ENCODE measurements at regions not wholly inside any gene's neighbourhood (a gene's known extent, or its start where the extent isn't known, plus 50 kb on each side); places are given as distances from the start of the nearest gene placed in this dataset.

- TF ChIP-seq CTCF (IDR thresholded peaks at IDR 0.05; ENCODE audit: insufficient read depth, low read depth, low read length) = no peak
- DNase-seq (ENCODE audit: low read depth) = no peak
- POLR2A ChIA-PET = no interaction called here
- H3K4me3 ChIP-seq (ENCODE audit: low read depth, low read length) = no peak overlapping the region
- no peaks in the 10 kb centered on the region; the same call in 1 of the 2 replicates for H3K27me3 ChIP-seq (ENCODE audit: control insufficient read depth, insufficient read depth, low read length)
- CTCF ChIA-PET = no interaction called here
- H3K36me3 ChIP-seq (ENCODE audit: control insufficient read depth, insufficient read depth, low read length) = no peaks in the 10 kb centered on the region
Measured at GRCh38 chr1:29585201-29585600, 348.9 kb downstream of the PTPRU start.

DNA sequence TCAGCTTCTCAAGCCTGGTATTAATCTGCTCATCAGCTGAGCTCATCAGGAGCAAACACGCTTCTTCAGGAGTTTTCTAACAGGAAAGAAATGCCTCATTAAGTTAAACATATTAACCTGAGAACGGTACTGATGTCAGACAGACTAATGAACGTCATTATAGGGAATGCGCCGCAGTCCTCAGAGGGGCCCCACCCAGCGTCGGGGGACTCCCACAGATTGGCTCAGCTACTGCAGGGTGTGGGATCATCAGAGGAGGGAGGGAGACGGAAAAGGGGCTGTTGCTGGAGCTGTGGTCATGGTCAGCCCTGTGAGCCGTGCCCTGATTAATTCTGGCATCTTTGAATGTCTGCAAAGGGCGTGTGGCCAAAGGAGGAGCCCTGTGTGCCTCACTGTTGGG is 348.5 kb downstream of the PTPRU start:
- H3K36me3 ChIP-seq (ENCODE audit: control insufficient read depth, insufficient read depth, low read length) = no peaks in the 10 kb centered on the region
- no peaks in the 10 kb centered on the region; the same call in 1 of the 2 replicates for H3K27me3 ChIP-seq (ENCODE audit: control insufficient read depth, insufficient read depth, low read length)
- no peak for DNase-seq (ENCODE audit: low read depth)
- ChIA-PET POLR2A (no interaction called here), CTCF (interaction anchor here (0.6 kb wide), 1 partner anchor 10 kb away, joined by 3 read pairs; no protein-coding TSS in a partner anchor)
- no peak overlapping the region for H3K4me3 ChIP-seq (ENCODE audit: low read depth, low read length)
- TF ChIP-seq CTCF (IDR thresholded peaks at IDR 0.05; ENCODE audit: insufficient read depth, low read depth, low read length) = no peak

GRCh38 chr1:29584362-29584761 is 348.0 kb downstream of the PTPRU start:
- H3K27me3 ChIP-seq (ENCODE audit: control insufficient read depth, insufficient read depth, low read length) = no peaks in the 10 kb centered on the region; the same call in 1 of the 2 replicates
- CTCF ChIA-PET = interaction anchor here (0.6 kb wide), 1 partner anchor 10 kb away, joined by 3 read pairs; no protein-coding TSS in a partner anchor
- H3K36me3 ChIP-seq (ENCODE audit: control insufficient read depth, insufficient read depth, low read length) = no peaks in the 10 kb centered on the region
- TF ChIP-seq CTCF (IDR thresholded peaks at IDR 0.05; ENCODE audit: insufficient read depth, low read depth, low read length) = no peak
- no peak for DNase-seq (ENCODE audit: low read depth)
- no peak overlapping the region for H3K4me3 ChIP-seq (ENCODE audit: low read depth, low read length)
- POLR2A ChIA-PET = no interaction called here

- no peak for TF ChIP-seq CTCF (IDR thresholded peaks at IDR 0.05; ENCODE audit: insufficient read depth, low read depth, low read length)
- CTCF ChIA-PET = no interaction called here
- POLR2A ChIA-PET = no interaction called here
- Histone ChIP-seq H3K4me3 (ENCODE audit: low read depth, low read length) (no peak overlapping the region), H3K27me3 (ENCODE audit: control insufficient read depth, insufficient read depth, low read length) (no peaks in the 10 kb centered on the region; the same call in 1 of the 2 replicates), H3K36me3 (ENCODE audit: control insufficient read depth, insufficient read depth, low read length) (no peaks in the 10 kb centered on the region)
- DNase-seq (ENCODE audit: low read depth) = no peak
Measured at GRCh38 chr1:29583727-29584126, 347.4 kb downstream of the PTPRU start.

DNA sequence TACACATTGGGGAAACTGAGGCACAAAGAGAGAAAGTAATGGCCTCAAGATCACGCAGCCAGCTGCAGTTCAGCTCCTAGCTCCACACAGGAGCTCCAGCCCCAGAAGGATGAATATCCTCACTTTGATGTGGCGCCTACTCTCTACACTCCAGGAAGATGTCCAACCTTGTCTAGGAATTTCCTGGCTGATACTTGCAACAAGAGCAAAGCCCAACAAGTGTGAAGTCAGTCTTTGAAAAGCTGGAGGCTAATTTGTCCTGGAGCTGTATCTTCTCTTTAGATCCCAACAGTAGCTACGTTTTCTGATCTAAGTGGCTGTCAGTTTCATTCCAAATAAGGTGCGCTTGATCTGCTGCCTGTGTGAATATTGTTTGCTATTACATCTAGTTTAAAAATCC is 344.9 kb downstream of the PTPRU start:
- no peak for TF ChIP-seq CTCF (IDR thresholded peaks at IDR 0.05; ENCODE audit: insufficient read depth, low read depth, low read length)
- ChIA-PET POLR2A (no interaction called here), CTCF (interaction anchor here (0.7 to 1.1 kb wide), 3 partner anchors 122 to 504 kb away, joined by 3 to 4 read pairs (median 3); no protein-coding TSS in a partner anchor)

More for the DNA sequence above, 344.9 kb downstream of the PTPRU start:
- no peak for DNase-seq (ENCODE audit: low read depth)
- H3K36me3 ChIP-seq (ENCODE audit: control insufficient read depth, insufficient read depth, low read length) = no peaks in the 10 kb centered on the region
- H3K4me3 ChIP-seq (ENCODE audit: low read depth, low read length) = no peak overlapping the region
- H3K27me3 ChIP-seq (ENCODE audit: control insufficient read depth, insufficient read depth, low read length) = no peaks in the 10 kb centered on the region; the same call in 1 of the 2 replicates

Measured in BJ (cell line).